H9 (cell line): ENCODE measurements at regions not wholly inside any gene's neighbourhood (a gene's known extent, or its start where the extent isn't known, plus 50 kb on each side); places are given as distances from the start of the nearest gene placed in this dataset.

Source experiments
- DNase-seq: peaks from one replicate; pipeline ENCODE4 v3.0.0-alpha.2; 2017
- H2AFZ ChIP-seq: one replicate; pipeline ENCODE4 v1.6.1; 2013; ENCODE audit warnings: mild to moderate bottlenecking, low read length, control low read depth, moderate library complexity
- H2AK5ac ChIP-seq: 2 replicates; pipeline ENCODE4 v1.6.1; 2013; ENCODE audit warnings: low read length, control low read depth, mixed read lengths; ENCODE audit not compliant: insufficient read length
- H2BK120ac ChIP-seq: one replicate; pipeline ENCODE4 v1.6.1; 2013; ENCODE audit warnings: low read depth, mild to moderate bottlenecking, low read length, control low read depth, inconsistent platforms; ENCODE audit not compliant: poor library complexity, severe bottlenecking
- H2BK12ac ChIP-seq: 2 replicates; pipeline ENCODE4 v1.6.1; 2013; ENCODE audit warnings: low read length, control low read depth, mixed read lengths, low read depth; ENCODE audit not compliant: insufficient read length
- H2BK15ac ChIP-seq: 2 replicates; pipeline ENCODE4 v1.6.1; 2013; ENCODE audit warnings: low read depth, low read length, control low read depth
- H2BK20ac ChIP-seq: one replicate; pipeline ENCODE4 v1.6.1; 2013; ENCODE audit warnings: low read depth, mild to moderate bottlenecking, low read length, control low read depth, inconsistent platforms; ENCODE audit not compliant: poor library complexity, severe bottlenecking
- H2BK5ac ChIP-seq: 2 replicates; pipeline ENCODE4 v1.6.1; 2013; ENCODE audit warnings: low read length, control low read depth, mixed read lengths; ENCODE audit not compliant: insufficient read length
- H3K14ac ChIP-seq: 2 replicates; pipeline ENCODE4 v1.6.1; 2013; ENCODE audit warnings: low read length, control low read depth; ENCODE audit not compliant: insufficient read depth
- H3K18ac ChIP-seq: 2 replicates; pipeline ENCODE4 v1.6.1; 2013; ENCODE audit warnings: low read depth, mild to moderate bottlenecking, mixed read lengths, low read length, control low read depth; ENCODE audit not compliant: insufficient read length
- H3K23ac ChIP-seq: 2 replicates; pipeline ENCODE4 v1.6.1; 2013; ENCODE audit warnings: low read length, control low read depth, mixed read lengths, low read depth; ENCODE audit not compliant: insufficient read length
- H3K23me2 ChIP-seq: 2 replicates; pipeline ENCODE4 v1.6.1; 2013; ENCODE audit warnings: low read depth, mild to moderate bottlenecking, mixed read lengths, low read length, control low read depth; ENCODE audit not compliant: insufficient read length, poor library complexity, severe bottlenecking
- H3K27ac ChIP-seq: 2 replicates; pipeline ENCODE4 v1.5.1; 2013; ENCODE audit warnings: low read length, control low read depth, mixed read lengths, low read depth; ENCODE audit not compliant: insufficient read length
- H3K27me3 ChIP-seq: 2 replicates; pipeline ENCODE4 v1.6.1; 2013; ENCODE audit warnings: low read length, control low read depth, inconsistent platforms; ENCODE audit not compliant: insufficient read depth
- H3K4ac ChIP-seq: 2 replicates; pipeline ENCODE4 v1.6.1; 2013; ENCODE audit warnings: low read depth, mild to moderate bottlenecking, control low read depth, inconsistent platforms, low read length, moderate library complexity
- H3K4me1 ChIP-seq: 2 replicates; pipeline ENCODE4 v1.6.1; 2013; ENCODE audit warnings: low read length, control low read depth, inconsistent platforms; ENCODE audit not compliant: insufficient read depth
- H3K4me2 ChIP-seq: 2 replicates; pipeline ENCODE4 v1.6.1; 2013; ENCODE audit warnings: low read length, control low read depth, mixed read lengths; ENCODE audit not compliant: insufficient read length, insufficient read depth
- H3K56ac ChIP-seq: 2 replicates; pipeline ENCODE4 v1.6.1; 2013; ENCODE audit warnings: low read depth, mild to moderate bottlenecking, mixed read lengths, low read length, control low read depth; ENCODE audit not compliant: insufficient read length
- H3K79me1 ChIP-seq: 2 replicates; pipeline ENCODE4 v1.6.1; 2013; ENCODE audit warnings: low read depth, mild to moderate bottlenecking, moderate library complexity, low read length, control low read depth, inconsistent platforms; ENCODE audit not compliant: insufficient read depth, poor library complexity, severe bottlenecking
- H3K79me2 ChIP-seq: 2 replicates; pipeline ENCODE4 v1.6.1; 2013; ENCODE audit warnings: low read length, control low read depth, inconsistent platforms; ENCODE audit not compliant: insufficient read depth
- H3K9ac ChIP-seq: 2 replicates; pipeline ENCODE4 v1.6.1; 2013; ENCODE audit warnings: low read length, control low read depth, mixed read lengths; ENCODE audit not compliant: insufficient read length; ENCODE audit errors: extremely low read depth
- H3K9me3 ChIP-seq: one replicate; pipeline ENCODE4 v1.6.1; 2013; ENCODE audit warnings: low read depth, low read length, inconsistent platforms; ENCODE audit not compliant: control insufficient read depth
- H3T11ph ChIP-seq: one replicate; pipeline ENCODE4 v1.6.1; 2013; ENCODE audit warnings: mild to moderate bottlenecking, low read length, control low read depth, inconsistent platforms
- H4K20me1 ChIP-seq: one replicate; pipeline ENCODE4 v1.6.1; 2013; ENCODE audit not compliant: control insufficient read depth, insufficient read length, insufficient read depth
- H4K5ac ChIP-seq: 2 replicates; pipeline ENCODE4 v1.6.1; 2013; ENCODE audit warnings: low read depth, mild to moderate bottlenecking, mixed read lengths, low read length, control low read depth; ENCODE audit not compliant: insufficient read length
- H4K8ac ChIP-seq: replicated peaks from 2 replicates; pipeline ENCODE4 v1.6.1; 2013; ENCODE audit warnings: low read length, control low read depth, mixed read lengths, low read depth; ENCODE audit not compliant: insufficient read length
- H4K91ac ChIP-seq: 2 replicates; pipeline ENCODE4 v1.6.1; 2013; ENCODE audit warnings: low read depth, mild to moderate bottlenecking, moderate library complexity, mixed read lengths, low read length, control low read depth; ENCODE audit not compliant: insufficient read length
- H3K27ac Mint-ChIP-seq, 3 experiments: 2 replicates in 2 of 3; 3 replicates in 1 of 3; pipeline ENCODE4 v1.8.0; 2020 to 2021; ENCODE audit warnings: mixed read lengths in 3 of 3, mild to moderate bottlenecking in 1 of 3, moderate library complexity in 1 of 3
- H3K27me3 Mint-ChIP-seq: 2 replicates; pipeline ENCODE4 v1.8.0; 2021; ENCODE audit warnings: low read depth, mild to moderate bottlenecking, moderate library complexity, mixed read lengths
- H3K36me3 Mint-ChIP-seq, 3 experiments: 2 replicates in 2 of 3; 3 replicates in 1 of 3; pipeline ENCODE4 v1.8.0; 2020 to 2021; ENCODE audit warnings: low read depth in 3 of 3, mixed read lengths in 3 of 3; ENCODE audit not compliant: insufficient read depth in 1 of 3
- H3K4me1 Mint-ChIP-seq, 2 experiments: 2 replicates each; pipeline ENCODE4 v1.8.0; 2020; ENCODE audit warnings: mixed read lengths in 2 of 2
- H3K4me3 Mint-ChIP-seq, 2 experiments: 2 replicates in 1 of 2; 3 replicates in 1 of 2; pipeline ENCODE4 v1.8.0; 2020 to 2021; ENCODE audit warnings: mild to moderate bottlenecking in 2 of 2, mixed read lengths in 2 of 2, moderate library complexity in 1 of 2
- H3K9me3 Mint-ChIP-seq, 2 experiments: 2 replicates in 1 of 2; 3 replicates in 1 of 2; pipeline ENCODE4 v1.8.0; 2020; ENCODE audit warnings: mild to moderate bottlenecking in 2 of 2, mixed read lengths in 2 of 2, moderate library complexity in 1 of 2
- CTCF ChIP-seq: fragments of 200-600 bp; sonication (generic); conservative IDR thresholded peaks from 3 replicates; pipeline ENCODE4 v1.8.0; 2021; ENCODE audit warnings: antibody characterized with exemption, mild to moderate bottlenecking

- no peaks in the 10 kb centered on the region for H3K27me3 Mint-ChIP-seq
- no peak overlapping the region for H2AK5ac ChIP-seq
- H3K79me1 ChIP-seq = no peaks in the 10 kb centered on the region
- H3K4me3 Mint-ChIP-seq = no peak overlapping the region
- no peak overlapping the region for H3K27ac Mint-ChIP-seq
- no peaks in the 10 kb centered on the region for H3K79me2 ChIP-seq
- no peaks in the 10 kb centered on the region for H3K9me3 ChIP-seq
- H3K9me3 Mint-ChIP-seq = peaks cover 2 to 3% of the 10 kb centered on the region in 2 experiments; a peak in 3 of 5 replicates
- H3K36me3 Mint-ChIP-seq = no peaks in the 10 kb centered on the region
- no peak for DNase-seq
- no peaks in the 10 kb centered on the region for H3K4me1 ChIP-seq
- H3K27me3 ChIP-seq = no peaks in the 10 kb centered on the region; the same call in 1 of the 2 replicates
- no peak overlapping the region for H2BK20ac ChIP-seq
- no peaks in the 10 kb centered on the region; a peak in 1 of 4 replicates for H3K4me1 Mint-ChIP-seq
- H3K9ac ChIP-seq = no peak overlapping the region
- H3K4ac ChIP-seq = no peak overlapping the region
- H4K8ac ChIP-seq = no peak overlapping the region
- no peak overlapping the region for H3K14ac ChIP-seq
- H2BK15ac ChIP-seq = no peak overlapping the region
- H4K5ac ChIP-seq = no peak overlapping the region
- no peak overlapping the region for H2BK120ac ChIP-seq
- no peaks in the 10 kb centered on the region for H3K23me2 ChIP-seq
- no peaks in the 10 kb centered on the region for H4K20me1 ChIP-seq
- no peak overlapping the region for H4K91ac ChIP-seq
- no peak for TF ChIP-seq CTCF
- H3K18ac ChIP-seq = no peak overlapping the region
- H3K27ac ChIP-seq = no peak overlapping the region
- no peak overlapping the region for H3K23ac ChIP-seq
- no peak overlapping the region for H3K4me2 ChIP-seq
- no peak overlapping the region for H2BK5ac ChIP-seq
- no peak overlapping the region for H2BK12ac ChIP-seq
- no peak overlapping the region for H3T11ph ChIP-seq
- H3K56ac ChIP-seq = no peak overlapping the region
- H2AFZ ChIP-seq = no peak overlapping the region
Measured at GRCh38 chr20:39777610-39778009, 815.5 kb downstream of the DHX35 start.
